ENCODE measurements at regions not wholly inside any gene's neighbourhood (a gene's known extent, or its start where the extent isn't known, plus 50 kb on each side); places are given as distances from the start of the nearest gene placed in this dataset.

DNA sequence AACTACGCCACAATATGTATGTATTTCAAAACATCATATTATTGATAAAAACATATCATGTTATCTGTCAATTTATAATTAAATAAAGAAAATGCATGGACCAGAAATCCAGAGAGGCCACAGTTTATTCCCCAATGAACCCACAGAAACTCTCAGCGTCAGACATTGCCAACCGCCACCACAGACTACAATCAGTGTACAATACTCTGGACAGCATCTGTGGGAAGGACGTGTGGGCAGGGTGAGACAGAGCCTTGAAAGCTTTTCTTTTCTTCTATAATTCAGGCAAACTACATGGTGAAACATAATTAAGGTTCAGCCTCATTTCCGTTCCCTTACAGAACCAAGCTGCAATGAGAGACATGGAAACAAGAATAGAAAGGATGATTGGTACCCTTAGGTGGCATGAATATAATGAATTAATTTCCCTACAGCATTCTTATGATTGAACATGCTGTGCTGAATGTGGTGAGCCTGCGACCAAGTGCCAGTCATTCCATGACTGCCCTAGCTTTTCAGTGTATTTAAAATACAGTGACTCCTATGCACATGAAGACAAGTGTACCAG is 909.3 kb downstream of the SORCS1 start:
- Histone ChIP-seq H3K9me2 (replicated peaks; ENCODE audit: insufficient read depth) (no peaks in the 10 kb centered on the region), H3K79me2 (no peaks in the 10 kb centered on the region), H2AFZ (no peak overlapping the region), H4K20me1 (ENCODE audit: insufficient read depth, poor library complexity, severe bottlenecking) (no peaks in the 10 kb centered on the region), H3K27me3 (no peaks in the 10 kb centered on the region), H3K4me2 (no peak overlapping the region), H3K4me1 (ENCODE audit: insufficient read depth) (no peaks in the 10 kb centered on the region), H3K36me3 (replicated peaks; ENCODE audit: insufficient read depth, low read depth) (no peaks in the 10 kb centered on the region), H3K4me3 (no peak overlapping the region), H3K9me3 (ENCODE audit: low read depth) (no peaks in the 10 kb centered on the region), H3K27ac (no peak overlapping the region)
- WGBS (ENCODE audit: low lambda C conversion rate, missing lambda C conversion rate): 75% methylated on average over 6 of the region's 6 CpGs
- TF ChIP-seq EZH2 (IDR thresholded peaks at IDR 0.05; ENCODE audit: borderline replicate concordance): no peak
- TF ChIP-seq, protein P1, sequence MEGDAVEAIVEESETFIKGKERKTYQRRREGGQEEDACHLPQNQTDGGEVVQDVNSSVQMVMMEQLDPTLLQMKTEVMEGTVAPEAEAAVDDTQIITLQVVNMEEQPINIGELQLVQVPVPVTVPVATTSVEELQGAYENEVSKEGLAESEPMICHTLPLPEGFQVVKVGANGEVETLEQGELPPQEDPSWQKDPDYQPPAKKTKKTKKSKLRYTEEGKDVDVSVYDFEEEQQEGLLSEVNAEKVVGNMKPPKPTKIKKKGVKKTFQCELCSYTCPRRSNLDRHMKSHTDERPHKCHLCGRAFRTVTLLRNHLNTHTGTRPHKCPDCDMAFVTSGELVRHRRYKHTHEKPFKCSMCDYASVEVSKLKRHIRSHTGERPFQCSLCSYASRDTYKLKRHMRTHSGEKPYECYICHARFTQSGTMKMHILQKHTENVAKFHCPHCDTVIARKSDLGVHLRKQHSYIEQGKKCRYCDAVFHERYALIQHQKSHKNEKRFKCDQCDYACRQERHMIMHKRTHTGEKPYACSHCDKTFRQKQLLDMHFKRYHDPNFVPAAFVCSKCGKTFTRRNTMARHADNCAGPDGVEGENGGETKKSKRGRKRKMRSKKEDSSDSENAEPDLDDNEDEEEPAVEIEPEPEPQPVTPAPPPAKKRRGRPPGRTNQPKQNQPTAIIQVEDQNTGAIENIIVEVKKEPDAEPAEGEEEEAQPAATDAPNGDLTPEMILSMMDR (IDR thresholded peaks at IDR 0.05; ENCODE audit: poor library complexity): no peak
- TF ChIP-seq EZH2phosphoT487 (IDR thresholded peaks at IDR 0.05; ENCODE audit: low read depth, severe bottlenecking, unreplicated experiment): no peak
- DNase-seq (ENCODE audit: low spot score): no peak

DNA sequence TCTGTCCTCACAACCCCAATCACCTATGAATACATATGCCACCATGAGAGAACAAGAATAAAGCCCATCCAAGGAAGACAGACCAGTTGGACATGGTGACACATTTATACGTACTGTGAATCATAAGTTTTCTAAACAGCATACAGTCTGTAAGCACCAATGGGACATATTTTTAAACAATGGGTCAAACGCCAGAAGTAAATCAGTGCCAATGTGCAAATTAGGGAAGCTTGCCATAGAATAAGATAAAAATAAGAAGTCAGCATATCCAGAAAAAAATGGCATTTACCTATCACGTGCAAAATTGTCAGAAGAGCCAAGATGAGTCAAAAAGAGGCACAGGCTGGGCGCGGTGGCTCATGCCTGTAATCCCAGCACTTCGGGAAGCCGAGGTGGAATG is 910.4 kb downstream of the SORCS1 start:
- H3K27ac ChIP-seq: no peak overlapping the region
- H3K4me2 ChIP-seq: no peak overlapping the region
- no peaks in the 10 kb centered on the region for H3K4me1 ChIP-seq (ENCODE audit: insufficient read depth)
- DNase-seq (ENCODE audit: low spot score): no peak
- H3K4me3 ChIP-seq: no peak overlapping the region
- TF ChIP-seq, protein P1 (IDR thresholded peaks at IDR 0.05; ENCODE audit: poor library complexity): no peak
- TF ChIP-seq EZH2phosphoT487 (IDR thresholded peaks at IDR 0.05; ENCODE audit: low read depth, severe bottlenecking, unreplicated experiment): no peak
- no peak for TF ChIP-seq EZH2 (IDR thresholded peaks at IDR 0.05; ENCODE audit: borderline replicate concordance)
- no peaks in the 10 kb centered on the region for H3K9me3 ChIP-seq (ENCODE audit: low read depth)
- WGBS (ENCODE audit: low lambda C conversion rate, missing lambda C conversion rate): 85% methylated on average over 7 of the region's 7 CpGs
- no peak overlapping the region for H2AFZ ChIP-seq
- H3K9me2 ChIP-seq (replicated peaks; ENCODE audit: insufficient read depth): no peaks in the 10 kb centered on the region
- H4K20me1 ChIP-seq (ENCODE audit: insufficient read depth, poor library complexity, severe bottlenecking): no peaks in the 10 kb centered on the region
- no peaks in the 10 kb centered on the region for H3K27me3 ChIP-seq
- no peaks in the 10 kb centered on the region for H3K79me2 ChIP-seq
- H3K36me3 ChIP-seq (replicated peaks; ENCODE audit: insufficient read depth, low read depth): no peaks in the 10 kb centered on the region

DNA sequence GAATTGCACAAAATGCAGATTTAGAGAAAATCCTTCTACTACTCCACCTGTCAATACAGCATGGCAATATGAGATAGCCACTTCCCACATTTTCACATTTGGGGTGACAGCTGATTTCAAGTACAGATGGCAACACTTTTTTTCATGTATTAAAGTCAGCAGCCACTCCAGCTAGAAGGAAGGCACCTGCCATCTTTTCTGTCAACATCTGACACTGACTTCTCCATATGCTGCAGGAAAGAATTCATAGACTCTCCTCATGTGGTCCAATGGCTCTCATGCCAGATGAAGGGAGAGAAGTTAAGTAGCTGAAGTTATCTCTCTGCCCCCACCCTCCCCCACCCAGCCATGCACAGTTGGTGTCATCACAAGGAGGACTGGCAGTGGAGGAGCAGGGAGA is 912.0 kb downstream of the SORCS1 start:
- H3K27ac ChIP-seq: no peak overlapping the region
- H4K20me1 ChIP-seq (ENCODE audit: insufficient read depth, poor library complexity, severe bottlenecking): no peaks in the 10 kb centered on the region
- no peak for TF ChIP-seq EZH2phosphoT487 (IDR thresholded peaks at IDR 0.05; ENCODE audit: low read depth, severe bottlenecking, unreplicated experiment)
- TF ChIP-seq, protein P1 (IDR thresholded peaks at IDR 0.05; ENCODE audit: poor library complexity): no peak
- no peak for TF ChIP-seq EZH2 (IDR thresholded peaks at IDR 0.05; ENCODE audit: borderline replicate concordance)
- H2AFZ ChIP-seq: no peak overlapping the region
- H3K36me3 ChIP-seq (replicated peaks; ENCODE audit: insufficient read depth, low read depth): no peaks in the 10 kb centered on the region
- no peaks in the 10 kb centered on the region for H3K4me1 ChIP-seq (ENCODE audit: insufficient read depth)
- H3K9me3 ChIP-seq (ENCODE audit: low read depth): no peaks in the 10 kb centered on the region
- no peaks in the 10 kb centered on the region for H3K9me2 ChIP-seq (replicated peaks; ENCODE audit: insufficient read depth)
- no peak overlapping the region for H3K4me2 ChIP-seq
- no peaks in the 10 kb centered on the region for H3K27me3 ChIP-seq
- no peaks in the 10 kb centered on the region for H3K79me2 ChIP-seq
- no peak for DNase-seq (ENCODE audit: low spot score)
- no peak overlapping the region for H3K4me3 ChIP-seq

DNA sequence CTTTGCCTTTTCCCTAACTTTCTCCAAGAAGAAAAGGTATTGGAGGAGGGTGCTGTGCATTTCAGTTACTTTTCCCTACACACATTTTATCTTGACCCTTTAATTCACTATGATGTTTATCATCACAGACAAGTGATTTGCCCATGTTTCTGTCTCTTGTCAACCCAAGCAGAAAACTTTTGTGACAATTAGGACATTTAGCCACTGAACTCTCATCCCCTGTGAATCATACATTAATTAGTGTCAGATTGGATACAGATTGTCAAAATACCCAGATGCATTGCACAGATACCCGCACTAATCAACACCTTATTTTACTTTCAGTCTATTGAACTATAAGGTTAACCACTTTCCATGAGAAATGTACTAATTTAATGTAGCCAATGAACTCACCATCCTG is 912.9 kb downstream of the SORCS1 start:
- Histone ChIP-seq H3K27me3 (no peaks in the 10 kb centered on the region), H3K4me1 (ENCODE audit: insufficient read depth) (no peaks in the 10 kb centered on the region), H3K27ac (no peak overlapping the region), H3K36me3 (replicated peaks; ENCODE audit: insufficient read depth, low read depth) (no peaks in the 10 kb centered on the region), H4K20me1 (ENCODE audit: insufficient read depth, poor library complexity, severe bottlenecking) (no peaks in the 10 kb centered on the region), H2AFZ (no peak overlapping the region), H3K9me2 (replicated peaks; ENCODE audit: insufficient read depth) (no peaks in the 10 kb centered on the region), H3K79me2 (no peaks in the 10 kb centered on the region), H3K9me3 (ENCODE audit: low read depth) (no peaks in the 10 kb centered on the region), H3K4me2 (no peak overlapping the region), H3K4me3 (no peak overlapping the region)
- TF ChIP-seq EZH2phosphoT487 (IDR thresholded peaks at IDR 0.05; ENCODE audit: low read depth, severe bottlenecking, unreplicated experiment): no peak
- TF ChIP-seq, protein P1 (IDR thresholded peaks at IDR 0.05; ENCODE audit: poor library complexity): no peak
- TF ChIP-seq EZH2 (IDR thresholded peaks at IDR 0.05; ENCODE audit: borderline replicate concordance): no peak
- 93% methylated on average over 1 of the region's 1 CpG for WGBS (ENCODE audit: low lambda C conversion rate, missing lambda C conversion rate)
- no peak for DNase-seq (ENCODE audit: low spot score)
